ENCODE measurements at regions not wholly inside any gene's neighbourhood (a gene's known extent, or its start where the extent isn't known, plus 50 kb on each side); places are given as distances from the start of the nearest gene placed in this dataset.

DNA sequence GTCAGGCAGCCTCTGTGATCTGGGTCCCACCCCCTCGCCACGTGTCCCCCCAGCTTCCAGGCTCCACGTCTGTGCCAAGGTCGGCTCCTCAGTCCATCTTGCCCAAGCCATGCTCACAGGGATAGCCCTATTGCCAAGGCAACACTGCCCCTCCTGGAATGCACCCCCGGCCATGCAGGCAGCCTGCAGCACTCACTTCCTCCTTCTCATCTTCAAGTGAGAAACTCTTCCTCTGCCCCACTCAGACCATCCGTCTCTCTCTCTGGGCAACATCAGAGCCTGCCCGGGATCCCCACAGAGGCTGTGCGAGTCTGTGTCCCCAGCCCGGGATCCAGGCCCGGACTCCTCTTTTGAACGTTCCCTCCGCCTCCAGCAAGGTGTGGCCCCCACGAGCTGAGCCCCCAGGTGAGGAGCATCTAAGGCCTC lies 852.3 kb downstream of the BRD1 start:
- Mint-ChIP-seq H3K27ac (no peak overlapping the region), H3K36me3 (ENCODE audit: low read depth) (peaks cover 3% of the 10 kb centered on the region), H3K4me1 (peaks cover 16% of the 10 kb centered on the region), H3K9me3 (peaks cover 15% of the 10 kb centered on the region), H3K27me3 (ENCODE audit: insufficient read depth, low read depth, poor library complexity) (peaks cover 7% of the 10 kb centered on the region), H3K4me3 (no peak overlapping the region)
- no peaks in the 10 kb centered on the region for H4K20me1 ChIP-seq (replicated peaks; ENCODE audit: insufficient read depth)
- 0 out of 2 replicates have a peak, but pooled peaks cover 2% of the 10 kb centered on the region for H3K36me3 ChIP-seq (ENCODE audit: insufficient read depth)
- no peak overlapping the region for H3K4me2 ChIP-seq
- peak; percentile 21; the same call in 1 of the 3 replicates for ATAC-seq
- H3K4me3 ChIP-seq: no peak overlapping the region
- no peaks in the 10 kb centered on the region for H3F3A ChIP-seq (replicated peaks; ENCODE audit: low read depth)
- TF ChIP-seq, protein P1, sequence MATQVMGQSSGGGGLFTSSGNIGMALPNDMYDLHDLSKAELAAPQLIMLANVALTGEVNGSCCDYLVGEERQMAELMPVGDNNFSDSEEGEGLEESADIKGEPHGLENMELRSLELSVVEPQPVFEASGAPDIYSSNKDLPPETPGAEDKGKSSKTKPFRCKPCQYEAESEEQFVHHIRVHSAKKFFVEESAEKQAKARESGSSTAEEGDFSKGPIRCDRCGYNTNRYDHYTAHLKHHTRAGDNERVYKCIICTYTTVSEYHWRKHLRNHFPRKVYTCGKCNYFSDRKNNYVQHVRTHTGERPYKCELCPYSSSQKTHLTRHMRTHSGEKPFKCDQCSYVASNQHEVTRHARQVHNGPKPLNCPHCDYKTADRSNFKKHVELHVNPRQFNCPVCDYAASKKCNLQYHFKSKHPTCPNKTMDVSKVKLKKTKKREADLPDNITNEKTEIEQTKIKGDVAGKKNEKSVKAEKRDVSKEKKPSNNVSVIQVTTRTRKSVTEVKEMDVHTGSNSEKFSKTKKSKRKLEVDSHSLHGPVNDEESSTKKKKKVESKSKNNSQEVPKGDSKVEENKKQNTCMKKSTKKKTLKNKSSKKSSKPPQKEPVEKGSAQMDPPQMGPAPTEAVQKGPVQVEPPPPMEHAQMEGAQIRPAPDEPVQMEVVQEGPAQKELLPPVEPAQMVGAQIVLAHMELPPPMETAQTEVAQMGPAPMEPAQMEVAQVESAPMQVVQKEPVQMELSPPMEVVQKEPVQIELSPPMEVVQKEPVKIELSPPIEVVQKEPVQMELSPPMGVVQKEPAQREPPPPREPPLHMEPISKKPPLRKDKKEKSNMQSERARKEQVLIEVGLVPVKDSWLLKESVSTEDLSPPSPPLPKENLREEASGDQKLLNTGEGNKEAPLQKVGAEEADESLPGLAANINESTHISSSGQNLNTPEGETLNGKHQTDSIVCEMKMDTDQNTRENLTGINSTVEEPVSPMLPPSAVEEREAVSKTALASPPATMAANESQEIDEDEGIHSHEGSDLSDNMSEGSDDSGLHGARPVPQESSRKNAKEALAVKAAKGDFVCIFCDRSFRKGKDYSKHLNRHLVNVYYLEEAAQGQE (IDR thresholded peaks at IDR 0.05; ENCODE audit: unreplicated experiment): no peak
- no peak for TF ChIP-seq EZH2 (IDR thresholded peaks at IDR 0.05; ENCODE audit: low read depth, unreplicated experiment)
- no peak for TF ChIP-seq EZH2phosphoT487 (IDR thresholded peaks at IDR 0.05; ENCODE audit: unreplicated experiment)
- no peak for TF ChIP-seq ZNF331 (CRISPR knock-in tag; IDR thresholded peaks at IDR 0.05; ENCODE audit: low read depth)
- no peak for TF ChIP-seq POLR2AphosphoS5 (IDR thresholded peaks at IDR 0.05; ENCODE audit: low read depth)
- TF ChIP-seq, protein P2, sequence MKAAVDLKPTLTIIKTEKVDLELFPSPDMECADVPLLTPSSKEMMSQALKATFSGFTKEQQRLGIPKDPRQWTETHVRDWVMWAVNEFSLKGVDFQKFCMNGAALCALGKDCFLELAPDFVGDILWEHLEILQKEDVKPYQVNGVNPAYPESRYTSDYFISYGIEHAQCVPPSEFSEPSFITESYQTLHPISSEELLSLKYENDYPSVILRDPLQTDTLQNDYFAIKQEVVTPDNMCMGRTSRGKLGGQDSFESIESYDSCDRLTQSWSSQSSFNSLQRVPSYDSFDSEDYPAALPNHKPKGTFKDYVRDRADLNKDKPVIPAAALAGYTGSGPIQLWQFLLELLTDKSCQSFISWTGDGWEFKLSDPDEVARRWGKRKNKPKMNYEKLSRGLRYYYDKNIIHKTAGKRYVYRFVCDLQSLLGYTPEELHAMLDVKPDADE (IDR thresholded peaks at IDR 0.05): no peak
- no peak for TF ChIP-seq ZNF114 (CRISPR knock-in tag; IDR thresholded peaks at IDR 0.05)
- no peak for TF ChIP-seq STAT1 (IDR thresholded peaks at IDR 0.05; ENCODE audit: unreplicated experiment)
- TF ChIP-seq, protein P3, sequence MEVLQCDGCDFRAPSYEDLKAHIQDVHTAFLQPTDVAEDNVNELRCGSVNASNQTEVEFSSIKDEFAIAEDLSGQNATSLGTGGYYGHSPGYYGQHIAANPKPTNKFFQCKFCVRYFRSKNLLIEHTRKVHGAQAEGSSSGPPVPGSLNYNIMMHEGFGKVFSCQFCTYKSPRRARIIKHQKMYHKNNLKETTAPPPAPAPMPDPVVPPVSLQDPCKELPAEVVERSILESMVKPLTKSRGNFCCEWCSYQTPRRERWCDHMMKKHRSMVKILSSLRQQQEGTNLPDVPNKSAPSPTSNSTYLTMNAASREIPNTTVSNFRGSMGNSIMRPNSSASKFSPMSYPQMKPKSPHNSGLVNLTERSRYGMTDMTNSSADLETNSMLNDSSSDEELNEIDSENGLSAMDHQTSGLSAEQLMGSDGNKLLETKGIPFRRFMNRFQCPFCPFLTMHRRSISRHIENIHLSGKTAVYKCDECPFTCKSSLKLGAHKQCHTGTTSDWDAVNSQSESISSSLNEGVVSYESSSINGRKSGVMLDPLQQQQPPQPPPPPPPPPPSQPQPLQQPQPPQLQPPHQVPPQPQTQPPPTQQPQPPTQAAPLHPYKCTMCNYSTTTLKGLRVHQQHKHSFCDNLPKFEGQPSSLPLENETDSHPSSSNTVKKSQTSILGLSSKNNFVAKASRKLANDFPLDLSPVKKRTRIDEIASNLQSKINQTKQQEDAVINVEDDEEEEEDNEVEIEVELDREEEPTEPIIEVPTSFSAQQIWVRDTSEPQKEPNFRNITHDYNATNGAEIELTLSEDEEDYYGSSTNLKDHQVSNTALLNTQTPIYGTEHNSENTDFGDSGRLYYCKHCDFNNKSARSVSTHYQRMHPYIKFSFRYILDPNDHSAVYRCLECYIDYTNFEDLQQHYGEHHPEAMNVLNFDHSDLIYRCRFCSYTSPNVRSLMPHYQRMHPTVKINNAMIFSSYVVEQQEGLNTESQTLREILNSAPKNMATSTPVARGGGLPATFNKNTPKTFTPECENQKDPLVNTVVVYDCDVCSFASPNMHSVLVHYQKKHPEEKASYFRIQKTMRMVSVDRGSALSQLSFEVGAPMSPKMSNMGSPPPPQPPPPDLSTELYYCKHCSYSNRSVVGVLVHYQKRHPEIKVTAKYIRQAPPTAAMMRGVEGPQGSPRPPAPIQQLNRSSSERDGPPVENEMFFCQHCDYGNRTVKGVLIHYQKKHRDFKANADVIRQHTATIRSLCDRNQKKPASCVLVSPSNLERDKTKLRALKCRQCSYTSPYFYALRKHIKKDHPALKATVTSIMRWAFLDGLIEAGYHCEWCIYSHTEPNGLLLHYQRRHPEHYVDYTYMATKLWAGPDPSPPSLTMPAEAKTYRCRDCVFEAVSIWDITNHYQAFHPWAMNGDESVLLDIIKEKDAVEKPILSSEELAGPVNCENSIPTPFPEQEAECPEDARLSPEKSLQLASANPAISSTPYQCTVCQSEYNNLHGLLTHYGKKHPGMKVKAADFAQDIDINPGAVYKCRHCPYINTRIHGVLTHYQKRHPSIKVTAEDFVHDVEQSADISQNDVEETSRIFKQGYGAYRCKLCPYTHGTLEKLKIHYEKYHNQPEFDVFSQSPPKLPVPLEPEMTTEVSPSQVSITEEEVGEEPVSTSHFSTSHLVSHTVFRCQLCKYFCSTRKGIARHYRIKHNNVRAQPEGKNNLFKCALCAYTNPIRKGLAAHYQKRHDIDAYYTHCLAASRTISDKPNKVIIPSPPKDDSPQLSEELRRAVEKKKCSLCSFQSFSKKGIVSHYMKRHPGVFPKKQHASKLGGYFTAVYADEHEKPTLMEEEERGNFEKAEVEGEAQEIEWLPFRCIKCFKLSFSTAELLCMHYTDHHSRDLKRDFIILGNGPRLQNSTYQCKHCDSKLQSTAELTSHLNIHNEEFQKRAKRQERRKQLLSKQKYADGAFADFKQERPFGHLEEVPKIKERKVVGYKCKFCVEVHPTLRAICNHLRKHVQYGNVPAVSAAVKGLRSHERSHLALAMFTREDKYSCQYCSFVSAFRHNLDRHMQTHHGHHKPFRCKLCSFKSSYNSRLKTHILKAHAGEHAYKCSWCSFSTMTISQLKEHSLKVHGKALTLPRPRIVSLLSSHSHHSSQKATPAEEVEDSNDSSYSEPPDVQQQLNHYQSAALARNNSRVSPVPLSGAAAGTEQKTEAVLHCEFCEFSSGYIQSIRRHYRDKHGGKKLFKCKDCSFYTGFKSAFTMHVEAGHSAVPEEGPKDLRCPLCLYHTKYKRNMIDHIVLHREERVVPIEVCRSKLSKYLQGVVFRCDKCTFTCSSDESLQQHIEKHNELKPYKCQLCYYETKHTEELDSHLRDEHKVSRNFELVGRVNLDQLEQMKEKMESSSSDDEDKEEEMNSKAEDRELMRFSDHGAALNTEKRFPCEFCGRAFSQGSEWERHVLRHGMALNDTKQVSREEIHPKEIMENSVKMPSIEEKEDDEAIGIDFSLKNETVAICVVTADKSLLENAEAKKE (CRISPR knock-in tag; IDR thresholded peaks at IDR 0.05): no peak
- TF ChIP-seq CREB1 (CRISPR knock-in tag; IDR thresholded peaks at IDR 0.05; ENCODE audit: low read depth): no peak
- TF ChIP-seq JUNB (IDR thresholded peaks at IDR 0.05; ENCODE audit: unreplicated experiment): no peak
- TF ChIP-seq, protein P4, sequence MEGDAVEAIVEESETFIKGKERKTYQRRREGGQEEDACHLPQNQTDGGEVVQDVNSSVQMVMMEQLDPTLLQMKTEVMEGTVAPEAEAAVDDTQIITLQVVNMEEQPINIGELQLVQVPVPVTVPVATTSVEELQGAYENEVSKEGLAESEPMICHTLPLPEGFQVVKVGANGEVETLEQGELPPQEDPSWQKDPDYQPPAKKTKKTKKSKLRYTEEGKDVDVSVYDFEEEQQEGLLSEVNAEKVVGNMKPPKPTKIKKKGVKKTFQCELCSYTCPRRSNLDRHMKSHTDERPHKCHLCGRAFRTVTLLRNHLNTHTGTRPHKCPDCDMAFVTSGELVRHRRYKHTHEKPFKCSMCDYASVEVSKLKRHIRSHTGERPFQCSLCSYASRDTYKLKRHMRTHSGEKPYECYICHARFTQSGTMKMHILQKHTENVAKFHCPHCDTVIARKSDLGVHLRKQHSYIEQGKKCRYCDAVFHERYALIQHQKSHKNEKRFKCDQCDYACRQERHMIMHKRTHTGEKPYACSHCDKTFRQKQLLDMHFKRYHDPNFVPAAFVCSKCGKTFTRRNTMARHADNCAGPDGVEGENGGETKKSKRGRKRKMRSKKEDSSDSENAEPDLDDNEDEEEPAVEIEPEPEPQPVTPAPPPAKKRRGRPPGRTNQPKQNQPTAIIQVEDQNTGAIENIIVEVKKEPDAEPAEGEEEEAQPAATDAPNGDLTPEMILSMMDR (conservative IDR thresholded peaks at IDR 0.05; ENCODE audit: low read depth in 2 of 2): no peak
- TF ChIP-seq NANOG (IDR thresholded peaks at IDR 0.05; ENCODE audit: borderline replicate concordance): no peak
- no peaks in the 10 kb centered on the region for H3K9me2 ChIP-seq (ENCODE audit: insufficient read depth)
- H3K27ac ChIP-seq (ENCODE audit: low read depth): no peak overlapping the region
- no peaks in the 10 kb centered on the region for H3K27me3 ChIP-seq (ENCODE audit: insufficient read depth)
- no peak overlapping the region for H2AFZ ChIP-seq
- DNase-seq (ENCODE audit: low spot score): no peak
- H3K4me1 ChIP-seq (ENCODE audit: insufficient read depth): no peaks in the 10 kb centered on the region
- no peaks in the 10 kb centered on the region for H3K79me2 ChIP-seq (replicated peaks; ENCODE audit: insufficient read depth)

Data from GM23338 (cell line).